Progenitor cell of endocrine pancreas (in vitro differentiated cells): ENCODE measurements at regions not wholly inside any gene's neighbourhood (a gene's known extent, or its start where the extent isn't known, plus 50 kb on each side); places are given as distances from the start of the nearest gene placed in this dataset.

Experiments used
- DNase-seq: peaks from one replicate; pipeline ENCODE4 v3.0.0; 2021; ENCODE audit warnings: low spot score; ENCODE audit not compliant: unreplicated experiment
- H3K27ac Mint-ChIP-seq: 2 replicates; pipeline ENCODE4 v1.8.0; 2021; ENCODE audit warnings: mild to moderate bottlenecking, moderate library complexity, mixed read lengths
- H3K27me3 Mint-ChIP-seq: 2 replicates; pipeline ENCODE4 v1.8.0; 2021; ENCODE audit warnings: mixed read lengths
- H3K36me3 Mint-ChIP-seq: 2 replicates; pipeline ENCODE4 v1.8.0; 2022; ENCODE audit warnings: mixed read lengths; ENCODE audit not compliant: insufficient read depth
- H3K4me1 Mint-ChIP-seq: 2 replicates; pipeline ENCODE4 v1.8.0; 2021; ENCODE audit warnings: low read depth, mixed read lengths
- H3K4me3 Mint-ChIP-seq: 2 replicates; pipeline ENCODE4 v1.8.0; 2021; ENCODE audit warnings: low read depth, mild to moderate bottlenecking, moderate library complexity, mixed read lengths
- H3K9me3 Mint-ChIP-seq: 2 replicates; pipeline ENCODE4 v1.8.0; 2021; ENCODE audit warnings: low read depth, mixed read lengths
- TF ChIP-seq, protein P1 (sequence below): fragments of 200-600 bp; sonication (generic); IDR thresholded peaks from one replicate; pipeline ENCODE4 v1.5.0; 2021; ENCODE audit warnings: antibody characterized with exemption, mild to moderate bottlenecking; ENCODE audit not compliant: unreplicated experiment

DNA sequence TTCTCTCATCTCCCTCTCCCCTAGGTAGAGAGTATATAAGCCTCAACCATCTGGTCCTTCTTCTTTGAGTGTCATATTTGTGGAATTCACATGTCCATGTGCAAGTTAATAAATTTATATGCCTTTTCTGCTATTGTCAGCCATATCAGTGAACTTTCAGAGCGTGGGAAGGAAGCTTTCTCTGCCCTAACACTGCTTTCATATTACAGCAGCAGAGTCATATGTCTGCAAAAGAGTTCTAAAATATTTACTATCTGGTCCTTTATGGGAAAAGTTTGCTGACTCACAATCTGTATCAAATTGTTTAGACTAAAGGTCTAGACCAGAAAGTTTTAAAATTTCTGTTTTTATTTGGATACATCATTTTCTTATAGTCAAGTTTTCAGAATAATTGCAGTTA, 669.0 kb downstream of the LRRC70 start:
- peaks cover 8% of the 10 kb centered on the region for H3K4me1 Mint-ChIP-seq
- no peak for DNase-seq
- H3K27ac Mint-ChIP-seq: no peak overlapping the region
- no peak overlapping the region for H3K4me3 Mint-ChIP-seq
- no peaks in the 10 kb centered on the region for H3K27me3 Mint-ChIP-seq
- no peaks in the 10 kb centered on the region for H3K36me3 Mint-ChIP-seq
- TF ChIP-seq, protein P1, sequence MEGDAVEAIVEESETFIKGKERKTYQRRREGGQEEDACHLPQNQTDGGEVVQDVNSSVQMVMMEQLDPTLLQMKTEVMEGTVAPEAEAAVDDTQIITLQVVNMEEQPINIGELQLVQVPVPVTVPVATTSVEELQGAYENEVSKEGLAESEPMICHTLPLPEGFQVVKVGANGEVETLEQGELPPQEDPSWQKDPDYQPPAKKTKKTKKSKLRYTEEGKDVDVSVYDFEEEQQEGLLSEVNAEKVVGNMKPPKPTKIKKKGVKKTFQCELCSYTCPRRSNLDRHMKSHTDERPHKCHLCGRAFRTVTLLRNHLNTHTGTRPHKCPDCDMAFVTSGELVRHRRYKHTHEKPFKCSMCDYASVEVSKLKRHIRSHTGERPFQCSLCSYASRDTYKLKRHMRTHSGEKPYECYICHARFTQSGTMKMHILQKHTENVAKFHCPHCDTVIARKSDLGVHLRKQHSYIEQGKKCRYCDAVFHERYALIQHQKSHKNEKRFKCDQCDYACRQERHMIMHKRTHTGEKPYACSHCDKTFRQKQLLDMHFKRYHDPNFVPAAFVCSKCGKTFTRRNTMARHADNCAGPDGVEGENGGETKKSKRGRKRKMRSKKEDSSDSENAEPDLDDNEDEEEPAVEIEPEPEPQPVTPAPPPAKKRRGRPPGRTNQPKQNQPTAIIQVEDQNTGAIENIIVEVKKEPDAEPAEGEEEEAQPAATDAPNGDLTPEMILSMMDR: no peak
- H3K9me3 Mint-ChIP-seq: no peaks in the 10 kb centered on the region

DNA sequence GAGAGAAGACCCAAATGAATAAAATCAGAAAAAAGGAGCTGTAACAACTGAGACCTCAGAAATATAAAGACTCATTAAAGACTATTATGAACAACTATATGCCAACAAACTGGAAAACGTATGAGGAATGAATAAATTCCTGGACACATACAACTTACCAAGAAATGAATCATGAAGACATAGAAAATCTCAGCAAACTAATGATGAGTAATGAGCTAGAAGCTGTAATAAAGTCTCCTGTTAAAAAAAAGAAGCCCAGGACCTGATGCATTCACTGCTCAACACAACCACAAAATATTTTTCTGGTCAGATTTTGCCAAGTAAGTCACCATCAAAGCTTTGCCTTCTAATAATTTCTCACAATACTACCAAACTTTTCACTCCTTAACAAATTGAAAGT, 666.7 kb downstream of the LRRC70 start:
- no peak for DNase-seq
- Mint-ChIP-seq H3K9me3 (no peaks in the 10 kb centered on the region), H3K27me3 (no peaks in the 10 kb centered on the region), H3K27ac (no peak overlapping the region), H3K4me1 (peaks cover 6% of the 10 kb centered on the region), H3K36me3 (no peaks in the 10 kb centered on the region), H3K4me3 (no peak overlapping the region)
- TF ChIP-seq, protein P1: no peak

DNA sequence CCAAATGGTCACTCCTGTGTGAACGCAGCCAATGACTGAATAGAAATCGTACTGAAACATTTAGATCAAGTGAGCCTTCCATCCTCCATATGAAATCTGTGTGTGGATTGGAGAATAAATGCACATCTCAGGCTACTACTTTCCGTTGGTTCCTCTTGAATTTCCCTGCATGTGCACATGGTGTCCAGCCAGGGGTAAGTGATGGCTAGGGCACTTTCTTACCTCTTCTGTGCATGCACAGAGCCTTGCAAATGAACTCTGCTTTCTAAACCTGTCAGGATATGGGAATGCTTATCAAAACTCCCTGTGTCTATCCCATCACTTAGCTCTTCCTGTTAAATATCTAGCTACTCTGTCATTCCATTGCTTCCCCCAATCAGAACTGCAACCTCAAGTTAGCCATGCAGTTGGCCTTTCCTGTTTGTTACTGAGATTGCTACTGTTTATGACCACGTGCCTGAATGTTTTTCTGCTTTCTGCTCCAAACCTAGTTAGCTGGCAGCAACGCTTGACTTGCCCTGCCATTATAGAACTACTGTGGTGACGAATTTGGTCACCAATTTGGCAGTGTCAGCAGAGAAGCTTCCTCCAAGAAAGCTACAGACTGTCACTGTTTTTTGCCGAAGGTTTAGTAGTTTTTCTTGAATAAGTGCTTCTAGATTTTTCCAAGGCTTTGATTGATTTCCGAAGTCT, 661.6 kb downstream of the LRRC70 start:
- no peak for DNase-seq
- H3K9me3 Mint-ChIP-seq: no peaks in the 10 kb centered on the region
- peaks cover 2% of the 10 kb centered on the region for H3K4me1 Mint-ChIP-seq
- no peak overlapping the region for H3K4me3 Mint-ChIP-seq
- H3K36me3 Mint-ChIP-seq: no peaks in the 10 kb centered on the region
- H3K27me3 Mint-ChIP-seq: no peaks in the 10 kb centered on the region
- TF ChIP-seq, protein P1: no peak
- H3K27ac Mint-ChIP-seq: no peak overlapping the region

DNA sequence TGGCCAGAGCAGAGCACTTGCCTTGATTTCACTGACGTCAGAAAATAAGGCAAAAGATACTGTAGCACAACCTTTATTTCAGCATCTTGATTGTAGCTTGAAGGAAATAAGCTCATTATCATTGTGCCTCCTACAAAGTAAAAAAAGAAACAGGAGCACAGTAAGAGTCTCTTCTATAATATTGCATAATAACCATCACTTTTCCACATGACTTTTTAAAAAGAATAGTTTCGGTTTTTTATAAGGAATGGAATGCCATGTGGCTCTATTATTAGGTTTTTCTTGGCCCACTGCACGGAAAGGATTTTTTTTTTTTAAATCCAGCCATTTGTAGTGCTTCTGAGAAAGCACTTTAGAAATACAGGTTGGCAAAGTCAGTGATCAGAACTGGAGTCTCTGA, 655.3 kb downstream of the LRRC70 start:
- no peak overlapping the region for H3K27ac Mint-ChIP-seq
- no peak overlapping the region for H3K4me3 Mint-ChIP-seq
- H3K27me3 Mint-ChIP-seq: no peaks in the 10 kb centered on the region
- H3K9me3 Mint-ChIP-seq: no peaks in the 10 kb centered on the region
- TF ChIP-seq, protein P1: no peak
- no peaks in the 10 kb centered on the region for H3K36me3 Mint-ChIP-seq
- DNase-seq: no peak
- H3K4me1 Mint-ChIP-seq: no peaks in the 10 kb centered on the region

DNA sequence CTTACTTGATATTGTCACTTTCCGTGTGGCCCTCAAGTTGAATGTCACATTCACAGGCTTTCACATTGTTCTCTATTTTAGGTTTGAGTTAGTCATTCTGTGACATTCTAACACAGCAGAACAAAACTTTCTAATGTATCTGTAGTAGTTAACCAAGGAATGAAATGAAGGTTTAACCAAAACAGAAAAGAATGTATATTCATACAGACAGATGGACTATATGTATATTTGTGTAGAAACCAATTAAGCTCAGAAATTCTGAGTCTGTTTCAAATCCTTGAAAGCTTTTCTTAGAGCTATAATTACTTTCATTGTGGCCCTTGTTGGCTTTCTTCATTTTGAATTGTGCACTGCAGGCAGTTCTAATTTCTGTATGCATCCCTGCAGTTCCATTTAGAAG, 654.7 kb downstream of the LRRC70 start:
- TF ChIP-seq, protein P1: no peak
- Mint-ChIP-seq H3K4me1 (no peaks in the 10 kb centered on the region), H3K36me3 (no peaks in the 10 kb centered on the region), H3K27me3 (no peaks in the 10 kb centered on the region), H3K9me3 (no peaks in the 10 kb centered on the region), H3K27ac (no peak overlapping the region), H3K4me3 (no peak overlapping the region)
- DNase-seq: no peak
